AG09319 (cell line): ENCODE measurements at regions not wholly inside any gene's neighbourhood (a gene's known extent, or its start where the extent isn't known, plus 50 kb on each side); places are given as distances from the start of the nearest gene placed in this dataset.

ENCODE experiments used
- DNase-seq: peaks from one replicate; pipeline ENCODE4 v3.0.0-alpha.2; 2010; ENCODE audit warnings: low read depth; ENCODE audit errors: extremely low read depth
- TF ChIP-seq, protein P1 (sequence below): IDR thresholded peaks from 2 replicates; pipeline ENCODE4 v1.5.1; 2011; ENCODE audit warnings: low read depth, mild to moderate bottlenecking, inconsistent platforms, low read length, moderate library complexity

DNA sequence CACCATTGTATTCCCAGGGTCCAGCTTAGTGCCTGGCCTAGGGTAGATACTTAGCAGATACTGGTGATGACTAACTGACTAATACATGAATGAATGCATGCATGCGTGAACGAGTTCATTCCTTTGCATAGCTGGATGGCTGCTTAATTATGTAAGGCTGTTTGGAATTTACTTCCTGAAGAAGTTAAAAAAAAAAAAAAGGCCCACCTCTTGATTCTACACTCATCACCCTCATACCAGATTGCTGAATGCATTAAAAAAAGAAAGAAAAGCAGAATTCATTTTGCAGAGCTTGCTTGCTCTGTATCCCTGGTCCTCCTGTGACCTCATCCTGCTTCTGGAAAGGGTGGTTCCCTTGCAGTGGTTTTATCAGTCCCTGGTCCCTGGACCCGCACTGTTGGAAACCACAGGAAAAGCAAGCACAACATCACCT is 277.6 kb upstream of the CFAP20DC start:
- TF ChIP-seq, protein P1, sequence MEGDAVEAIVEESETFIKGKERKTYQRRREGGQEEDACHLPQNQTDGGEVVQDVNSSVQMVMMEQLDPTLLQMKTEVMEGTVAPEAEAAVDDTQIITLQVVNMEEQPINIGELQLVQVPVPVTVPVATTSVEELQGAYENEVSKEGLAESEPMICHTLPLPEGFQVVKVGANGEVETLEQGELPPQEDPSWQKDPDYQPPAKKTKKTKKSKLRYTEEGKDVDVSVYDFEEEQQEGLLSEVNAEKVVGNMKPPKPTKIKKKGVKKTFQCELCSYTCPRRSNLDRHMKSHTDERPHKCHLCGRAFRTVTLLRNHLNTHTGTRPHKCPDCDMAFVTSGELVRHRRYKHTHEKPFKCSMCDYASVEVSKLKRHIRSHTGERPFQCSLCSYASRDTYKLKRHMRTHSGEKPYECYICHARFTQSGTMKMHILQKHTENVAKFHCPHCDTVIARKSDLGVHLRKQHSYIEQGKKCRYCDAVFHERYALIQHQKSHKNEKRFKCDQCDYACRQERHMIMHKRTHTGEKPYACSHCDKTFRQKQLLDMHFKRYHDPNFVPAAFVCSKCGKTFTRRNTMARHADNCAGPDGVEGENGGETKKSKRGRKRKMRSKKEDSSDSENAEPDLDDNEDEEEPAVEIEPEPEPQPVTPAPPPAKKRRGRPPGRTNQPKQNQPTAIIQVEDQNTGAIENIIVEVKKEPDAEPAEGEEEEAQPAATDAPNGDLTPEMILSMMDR = no peak
- no peak for DNase-seq

- TF ChIP-seq, protein P1 = peak; percentile 2; the same call in 1 of the 2 replicates
- no peak for DNase-seq
Observed at GRCh38 chr3:59326246-59327024, 276.6 kb upstream of the CFAP20DC start.

GRCh38 chr3:59321881-59322540 is 272.2 kb upstream of the CFAP20DC start:
- TF ChIP-seq, protein P1 = no peak
- DNase-seq = peak; percentile 30

DNA sequence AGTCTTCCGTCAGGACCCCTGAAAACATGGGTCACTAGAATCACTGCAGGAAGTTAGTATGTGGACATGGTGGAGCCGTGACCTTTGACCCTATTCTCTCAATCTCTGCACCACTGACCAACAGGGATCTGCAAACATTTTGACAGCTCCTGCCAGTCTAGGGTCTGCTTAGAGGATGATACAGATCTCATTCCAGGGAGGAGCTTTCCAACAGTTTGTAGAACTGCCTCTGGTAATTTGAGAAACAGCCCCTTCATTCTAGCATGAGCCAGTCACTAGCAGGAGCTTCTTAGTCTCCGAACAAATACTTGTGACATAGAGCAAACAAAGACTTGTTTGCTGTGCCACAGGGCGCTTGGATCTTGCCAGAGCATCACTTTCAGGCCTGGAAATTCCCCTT is 270.3 kb upstream of the CFAP20DC start:
- DNase-seq = no peak
- TF ChIP-seq, protein P1 = no peak

- no peak for DNase-seq
- TF ChIP-seq, protein P1 = no peak
Observed at GRCh38 chr3:59319442-59319841, 269.6 kb upstream of the CFAP20DC start.

DNA sequence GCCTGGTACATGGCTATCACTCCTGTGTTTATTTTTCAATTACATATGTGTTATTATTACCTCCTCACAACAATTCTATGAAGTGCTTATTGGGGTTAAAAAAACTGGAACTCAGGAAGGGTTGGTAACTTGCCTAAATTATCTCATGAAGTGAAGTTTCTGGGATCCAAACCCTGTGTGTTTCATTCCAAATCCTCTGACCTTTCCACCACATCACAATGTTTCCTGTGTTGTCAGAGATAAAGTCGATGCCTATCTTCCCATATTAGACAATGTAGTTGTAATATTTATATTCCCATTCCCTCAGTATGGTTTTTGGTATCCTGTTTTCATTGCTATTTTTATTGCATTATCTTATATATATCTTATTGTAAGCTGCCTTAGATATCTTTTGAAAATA is 269.1 kb upstream of the CFAP20DC start:
- TF ChIP-seq, protein P1 = no peak
- DNase-seq = no peak

- no peak for DNase-seq
- TF ChIP-seq, protein P1 = no peak
Observed at GRCh38 chr3:59317386-59317785, 267.6 kb upstream of the CFAP20DC start.
